A673 (cell line): ENCODE measurements at regions not wholly inside any gene's neighbourhood (a gene's known extent, or its start where the extent isn't known, plus 50 kb on each side); places are given as distances from the start of the nearest gene placed in this dataset.

Experiments
- BruUV-seq: library from RNA; stranded (reverse); fragments of 400-500 nt; replicated peaks from 2 replicates; lab custom pipeline; 2021; lab: Mats Ljungman, UMichigan
- CTCF ChIA-PET: fragments of 300-600 bp; sonication (Branson Sonifier 250); formaldehyde crosslinking; loops from one replicate; lab custom pipeline; 2022; ENCODE audit warnings: antibody characterized with exemption; lab: Charles Lee
- POLR2A ChIA-PET: fragments of 300-600 bp; sonication (Branson Sonifier 250); formaldehyde crosslinking; loops from one replicate; lab custom pipeline; 2022; ENCODE audit warnings: antibody characterized with exemption; ENCODE audit not compliant: low non-redundant PET; lab: Charles Lee
- DNase-seq: peaks from one replicate; pipeline ENCODE4 v3.0.0-alpha.2; 2015; ENCODE audit warnings: low spot score
- H3K27ac ChIP-seq: fragments of 200-600 bp; sonication (generic); 2 replicates; pipeline ENCODE4 v1.5.1; 2016; ENCODE audit warnings: mixed run types, low read depth, mild to moderate bottlenecking, mixed read lengths, antibody characterized with exemption, low read length; ENCODE audit not compliant: poor library complexity, severe bottlenecking
- H3K27me3 ChIP-seq: fragments of 200-600 bp; sonication (generic); replicated peaks from 2 replicates; pipeline ENCODE4 v1.6.1; 2017; ENCODE audit warnings: mixed run types, low read depth, mild to moderate bottlenecking, mixed read lengths, antibody characterized with exemption, low read length; ENCODE audit not compliant: insufficient read depth, poor library complexity
- H3K36me3 ChIP-seq: fragments of 200-600 bp; sonication (generic); 2 replicates; pipeline ENCODE4 v1.6.1; 2016; ENCODE audit warnings: mixed run types, mild to moderate bottlenecking, mixed read lengths, antibody characterized with exemption, low read length; ENCODE audit not compliant: insufficient read depth, poor library complexity, severe bottlenecking
- H3K4me1 ChIP-seq: fragments of 200-600 bp; sonication (generic); 2 replicates; pipeline ENCODE4 v1.6.1; 2017; ENCODE audit warnings: mixed run types, mild to moderate bottlenecking, mixed read lengths, antibody characterized with exemption, low read length; ENCODE audit not compliant: insufficient read depth, poor library complexity, severe bottlenecking
- H3K4me3 ChIP-seq: fragments of 200-600 bp; sonication (generic); 2 replicates; pipeline ENCODE4 v1.5.1; 2016; ENCODE audit warnings: low read depth, mixed run types, mild to moderate bottlenecking, mixed read lengths, low read length; ENCODE audit not compliant: poor library complexity, severe bottlenecking
- H3K9me3 ChIP-seq: fragments of 200-600 bp; sonication (generic); 2 replicates; pipeline ENCODE4 v1.6.1; 2016; ENCODE audit warnings: mixed run types, low read depth, mild to moderate bottlenecking, mixed read lengths, antibody characterized with exemption, low read length; ENCODE audit not compliant: poor library complexity, severe bottlenecking
- EZH2 ChIP-seq: fragments of 200-600 bp; sonication (generic); IDR thresholded peaks from 2 replicates; pipeline ENCODE4 v1.6.1; 2017; ENCODE audit warnings: borderline replicate concordance, low read depth, mild to moderate bottlenecking, mixed read lengths, antibody characterized with exemption, low read length; ENCODE audit not compliant: poor library complexity, severe bottlenecking
- intact Hi-C: fragments of 100-400 bp; cut with micrococcal nuclease; formaldehyde crosslinking; loops from one replicate; pipeline ENCODE4 v1.10.0; 2022; ENCODE audit not compliant: unreplicated experiment
- TF ChIP-seq, protein P1 (sequence below): fragments of 300-800, 200-600 bp; sonication (generic); conservative IDR thresholded peaks from 2 replicates; pipeline ENCODE4 v1.5.1; 2017; ENCODE audit warnings: low read depth, mild to moderate bottlenecking, antibody characterized with exemption, low read length, moderate library complexity, mixed read lengths

DNA sequence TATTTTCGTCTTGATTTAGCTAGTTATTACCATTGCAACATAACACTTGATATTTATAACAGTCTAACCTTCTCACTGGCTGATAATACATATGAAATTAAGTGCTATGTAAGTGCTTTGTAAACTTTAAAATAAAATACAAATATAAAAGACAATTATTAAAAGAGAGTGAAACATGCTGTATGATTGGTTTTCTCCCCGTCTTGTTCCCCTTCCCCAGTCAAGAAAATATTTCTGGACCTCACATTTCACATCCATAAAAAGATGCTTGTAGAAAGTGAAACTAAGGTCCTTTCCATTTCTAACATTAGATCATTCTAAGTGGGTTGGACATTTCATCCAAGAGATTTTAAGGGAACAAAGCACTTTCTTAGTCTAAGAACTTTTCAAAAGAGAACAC lies 310.2 kb upstream of the LRATD1 start:
- CTCF ChIA-PET = no interaction called here
- H3K4me3 ChIP-seq = no peak overlapping the region
- intact Hi-C loops = no loop called here
- no peaks in the 10 kb centered on the region for H3K9me3 ChIP-seq
- peaks cover 4% of the 10 kb centered on the region for H3K27me3 ChIP-seq
- POLR2A ChIA-PET = no interaction called here
- no peak for DNase-seq
- no peaks in the 10 kb centered on the region for H3K36me3 ChIP-seq
- no TSS peak for BruUV-seq
- no peak for TF ChIP-seq EZH2
- TF ChIP-seq, protein P1, sequence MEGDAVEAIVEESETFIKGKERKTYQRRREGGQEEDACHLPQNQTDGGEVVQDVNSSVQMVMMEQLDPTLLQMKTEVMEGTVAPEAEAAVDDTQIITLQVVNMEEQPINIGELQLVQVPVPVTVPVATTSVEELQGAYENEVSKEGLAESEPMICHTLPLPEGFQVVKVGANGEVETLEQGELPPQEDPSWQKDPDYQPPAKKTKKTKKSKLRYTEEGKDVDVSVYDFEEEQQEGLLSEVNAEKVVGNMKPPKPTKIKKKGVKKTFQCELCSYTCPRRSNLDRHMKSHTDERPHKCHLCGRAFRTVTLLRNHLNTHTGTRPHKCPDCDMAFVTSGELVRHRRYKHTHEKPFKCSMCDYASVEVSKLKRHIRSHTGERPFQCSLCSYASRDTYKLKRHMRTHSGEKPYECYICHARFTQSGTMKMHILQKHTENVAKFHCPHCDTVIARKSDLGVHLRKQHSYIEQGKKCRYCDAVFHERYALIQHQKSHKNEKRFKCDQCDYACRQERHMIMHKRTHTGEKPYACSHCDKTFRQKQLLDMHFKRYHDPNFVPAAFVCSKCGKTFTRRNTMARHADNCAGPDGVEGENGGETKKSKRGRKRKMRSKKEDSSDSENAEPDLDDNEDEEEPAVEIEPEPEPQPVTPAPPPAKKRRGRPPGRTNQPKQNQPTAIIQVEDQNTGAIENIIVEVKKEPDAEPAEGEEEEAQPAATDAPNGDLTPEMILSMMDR = no peak
- H3K27ac ChIP-seq = no peak overlapping the region
- no peaks in the 10 kb centered on the region for H3K4me1 ChIP-seq

DNA sequence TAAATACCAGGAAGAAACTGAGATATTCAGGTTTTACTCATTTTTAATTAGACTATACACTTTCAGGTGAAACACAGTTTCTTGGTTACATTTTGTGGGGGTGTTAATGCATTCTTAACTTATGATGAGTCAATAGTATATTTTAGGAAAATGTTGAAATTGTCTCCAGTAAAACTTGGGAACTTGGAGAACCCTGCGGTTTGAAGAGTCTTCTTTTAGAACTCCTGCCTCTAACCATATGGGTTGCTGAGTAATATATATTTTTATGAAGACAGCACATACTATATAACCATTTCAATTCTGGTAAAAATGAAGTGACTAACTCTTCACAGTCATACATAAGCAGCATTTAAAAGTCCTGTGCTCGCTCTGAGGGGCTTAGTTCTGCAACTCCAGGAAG lies 308.2 kb upstream of the LRATD1 start:
- BruUV-seq = no TSS peak
- POLR2A ChIA-PET = no interaction called here
- CTCF ChIA-PET = no interaction called here

DNA sequence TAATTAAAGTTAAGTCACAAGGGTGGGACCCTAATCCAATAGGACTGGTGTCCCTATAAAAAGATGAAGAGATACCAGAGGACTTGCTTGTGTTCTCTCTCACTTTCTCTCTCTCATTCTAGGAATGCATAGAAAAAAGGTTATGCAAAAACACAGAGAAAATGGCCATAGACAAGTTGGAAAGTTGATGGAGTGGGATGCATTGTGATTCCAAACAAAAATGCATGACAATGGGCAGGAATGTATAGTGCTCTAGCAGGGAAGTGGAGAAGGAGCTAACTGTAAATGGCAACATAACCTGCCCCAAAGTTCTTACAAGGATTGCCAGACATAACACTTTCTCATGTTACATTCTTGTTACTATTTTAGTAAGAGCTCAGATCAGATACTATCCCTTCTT lies 301.6 kb upstream of the LRATD1 start:
- Histone ChIP-seq H3K4me1 (no peaks in the 10 kb centered on the region), H3K9me3 (no peaks in the 10 kb centered on the region), H3K4me3 (no peak overlapping the region), H3K36me3 (no peaks in the 10 kb centered on the region), H3K27me3 (peaks cover 5% of the 10 kb centered on the region), H3K27ac (no peak overlapping the region)
- ChIA-PET CTCF (no interaction called here), POLR2A (no interaction called here)
- intact Hi-C loops = no loop called here
- BruUV-seq = no TSS peak
- DNase-seq = no peak
- TF ChIP-seq, protein P1 = no peak
- TF ChIP-seq EZH2 = no peak

More for the DNA sequence above, 308.2 kb upstream of the LRATD1 start:
- no peak for TF ChIP-seq EZH2
- no peak overlapping the region for H3K27ac ChIP-seq
- no peaks in the 10 kb centered on the region for H3K36me3 ChIP-seq
- peaks cover 7% of the 10 kb centered on the region for H3K27me3 ChIP-seq
- intact Hi-C loops = no loop called here
- H3K4me3 ChIP-seq = no peak overlapping the region
- no peaks in the 10 kb centered on the region for H3K4me1 ChIP-seq
- no peaks in the 10 kb centered on the region for H3K9me3 ChIP-seq
- no peak for DNase-seq

DNA sequence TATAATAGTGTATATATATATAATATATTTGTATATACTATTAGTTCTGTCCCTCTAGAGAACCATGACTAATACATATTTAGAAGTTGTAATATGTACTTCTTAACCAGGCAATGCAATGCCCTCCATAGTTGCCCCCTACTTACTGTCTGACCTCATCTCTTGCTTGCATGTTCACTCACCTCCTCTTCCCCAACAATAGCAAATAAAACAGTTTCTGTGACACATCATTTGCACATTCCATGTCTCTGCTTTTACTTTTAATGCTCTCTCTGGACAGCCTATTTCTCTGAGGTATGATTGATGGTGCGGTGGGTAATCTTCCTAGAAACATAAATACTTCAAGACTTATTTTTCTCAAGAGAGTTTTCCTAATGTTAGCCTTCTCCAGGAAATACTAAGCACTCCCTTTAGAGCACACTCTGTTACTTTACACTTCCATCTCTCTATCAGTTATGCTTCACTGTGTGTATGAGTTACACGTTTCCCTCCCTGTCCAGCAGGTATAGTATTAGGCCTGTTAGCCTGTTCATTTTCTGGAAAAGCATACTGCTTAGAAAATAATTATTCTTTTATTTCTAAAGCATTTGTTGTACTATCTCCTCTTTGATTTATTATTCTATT lies 295.6 kb upstream of the LRATD1 start:
- TF ChIP-seq, protein P1 = no peak
- TF ChIP-seq EZH2 = no peak
- Histone ChIP-seq H3K9me3 (no peaks in the 10 kb centered on the region), H3K36me3 (no peaks in the 10 kb centered on the region), H3K27me3 (no peaks in the 10 kb centered on the region), H3K4me1 (no peaks in the 10 kb centered on the region), H3K27ac (no peak overlapping the region), H3K4me3 (no peak overlapping the region)
- POLR2A ChIA-PET = no interaction called here
- CTCF ChIA-PET = no interaction called here
- intact Hi-C loops = no loop called here
- no peak for DNase-seq
- no TSS peak for BruUV-seq
